Natural killer cell (primary cell): ENCODE measurements at regions not wholly inside any gene's neighbourhood (a gene's known extent, or its start where the extent isn't known, plus 50 kb on each side); places are given as distances from the start of the nearest gene placed in this dataset.

Experiments
- ATAC-seq, 3 donors: fragments of 150-1000 bp in 2 of 3; fragments of 200-7000 bp in 1 of 3; cut with Tn5 transposase; 1 replicate in 1 of 3; 2 replicates in 2 of 3; pipeline ENCODE4 v1.10.0; 2021; ENCODE audit warnings: mild to moderate bottlenecking in 2 of 3, moderate library complexity in 2 of 3
- DNase-seq, 2 donors: peaks; one replicate each; pipeline versions ENCODE4 v3.0.0 to v3.0.0-alpha.2; 2013 to 2021; ENCODE audit warnings: mixed read lengths in 1 of 2
- H3K27ac ChIP-seq: one replicate; pipeline ENCODE4 v1.5.1; 2013; ENCODE audit warnings: mild to moderate bottlenecking, low read length
- H3K27me3 ChIP-seq: one replicate; pipeline ENCODE4 v1.6.1; 2013; ENCODE audit warnings: low read length; ENCODE audit not compliant: control insufficient read depth, insufficient read depth
- H3K36me3 ChIP-seq: one replicate; pipeline ENCODE4 v1.6.1; 2013; ENCODE audit warnings: low read length; ENCODE audit not compliant: control insufficient read depth, insufficient read depth
- H3K4me1 ChIP-seq: one replicate; pipeline ENCODE4 v1.6.1; 2013; ENCODE audit warnings: low read length; ENCODE audit not compliant: control insufficient read depth, insufficient read depth
- H3K4me3 ChIP-seq: one replicate; pipeline ENCODE4 v1.5.1; 2013; ENCODE audit warnings: low read length
- H3K9me3 ChIP-seq: one replicate; pipeline ENCODE4 v1.6.1; 2013; ENCODE audit warnings: low read length; ENCODE audit not compliant: control insufficient read depth, insufficient read depth
- H3K27ac Mint-ChIP-seq, 2 donors: one replicate each; pipeline ENCODE4 v1.8.0; 2022; ENCODE audit warnings: mild to moderate bottlenecking in 2 of 2, mixed read lengths in 2 of 2, moderate library complexity in 1 of 2
- H3K27me3 Mint-ChIP-seq, 2 donors: one replicate each; pipeline ENCODE4 v1.8.0; 2022; ENCODE audit warnings: low read depth in 2 of 2, mixed read lengths in 2 of 2
- H3K36me3 Mint-ChIP-seq: one replicate; pipeline ENCODE4 v1.8.0; 2022; ENCODE audit warnings: mixed read lengths
- H3K4me1 Mint-ChIP-seq, 2 donors: one replicate each; pipeline ENCODE4 v1.8.0; 2022; ENCODE audit warnings: mixed read lengths in 2 of 2
- H3K4me3 Mint-ChIP-seq: one replicate; pipeline ENCODE4 v1.8.0; 2022; ENCODE audit warnings: mild to moderate bottlenecking, moderate library complexity, mixed read lengths
- H3K9me3 Mint-ChIP-seq, 2 donors: one replicate each; pipeline ENCODE4 v1.8.0; 2022; ENCODE audit warnings: mixed read lengths in 2 of 2
- WGBS: methylation state at CpG from one replicate; pipeline ENCODE4 v1.1.7; 2013; ENCODE audit warnings: missing lambda C conversion rate; ENCODE audit not compliant: insufficient coverage; 5-methylcytosine and 5-hydroxymethylcytosine counted together
- intact Hi-C: fragments of 100-400 bp; cut with micrococcal nuclease; formaldehyde crosslinking; loops from one replicate; pipeline ENCODE4 v1.14.2; 2022
- TF ChIP-seq, protein P1 (sequence below): fragments of 200-600 bp; IDR thresholded peaks from one replicate; pipeline ENCODE4 v1.8.0; 2022; ENCODE audit warnings: antibody characterized with exemption

DNA sequence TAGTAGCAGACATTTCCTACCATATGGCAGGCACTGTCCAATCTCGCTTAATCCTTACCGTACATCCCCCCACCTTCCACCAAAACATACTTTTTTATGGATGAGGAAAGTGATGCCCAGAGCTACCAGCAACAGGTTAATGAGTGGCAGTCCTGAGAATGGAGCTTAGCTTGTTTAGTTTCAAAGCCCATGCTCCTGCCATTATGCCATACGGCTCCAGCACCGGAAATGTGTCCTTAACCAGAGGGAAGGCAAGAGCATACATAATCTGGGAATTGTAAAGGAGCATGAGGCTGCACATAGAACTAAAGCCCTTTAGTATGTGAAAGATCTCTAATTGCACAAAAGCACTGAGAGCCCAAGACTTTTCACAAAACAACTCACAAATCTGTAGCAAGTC lies 155.9 kb upstream of the PHYHIPL start:
- TF ChIP-seq, protein P1, sequence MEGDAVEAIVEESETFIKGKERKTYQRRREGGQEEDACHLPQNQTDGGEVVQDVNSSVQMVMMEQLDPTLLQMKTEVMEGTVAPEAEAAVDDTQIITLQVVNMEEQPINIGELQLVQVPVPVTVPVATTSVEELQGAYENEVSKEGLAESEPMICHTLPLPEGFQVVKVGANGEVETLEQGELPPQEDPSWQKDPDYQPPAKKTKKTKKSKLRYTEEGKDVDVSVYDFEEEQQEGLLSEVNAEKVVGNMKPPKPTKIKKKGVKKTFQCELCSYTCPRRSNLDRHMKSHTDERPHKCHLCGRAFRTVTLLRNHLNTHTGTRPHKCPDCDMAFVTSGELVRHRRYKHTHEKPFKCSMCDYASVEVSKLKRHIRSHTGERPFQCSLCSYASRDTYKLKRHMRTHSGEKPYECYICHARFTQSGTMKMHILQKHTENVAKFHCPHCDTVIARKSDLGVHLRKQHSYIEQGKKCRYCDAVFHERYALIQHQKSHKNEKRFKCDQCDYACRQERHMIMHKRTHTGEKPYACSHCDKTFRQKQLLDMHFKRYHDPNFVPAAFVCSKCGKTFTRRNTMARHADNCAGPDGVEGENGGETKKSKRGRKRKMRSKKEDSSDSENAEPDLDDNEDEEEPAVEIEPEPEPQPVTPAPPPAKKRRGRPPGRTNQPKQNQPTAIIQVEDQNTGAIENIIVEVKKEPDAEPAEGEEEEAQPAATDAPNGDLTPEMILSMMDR, result no peak
- H3K4me1 Mint-ChIP-seq, result no peaks in the 10 kb centered on the region
- Histone ChIP-seq H3K27me3 (no peaks in the 10 kb centered on the region), H3K9me3 (no peaks in the 10 kb centered on the region), H3K36me3 (no peaks in the 10 kb centered on the region), H3K4me3 (no peak overlapping the region), H3K27ac (no peak overlapping the region), H3K4me1 (no peaks in the 10 kb centered on the region)
- no peak overlapping the region for H3K4me3 Mint-ChIP-seq
- no peak overlapping the region for H3K27ac Mint-ChIP-seq
- ATAC-seq, result no peak
- DNase-seq, result no peak
- intact Hi-C loops, result no loop called here
- H3K9me3 Mint-ChIP-seq, result peaks cover 0 to 5% of the 10 kb centered on the region in 2 donors
- 85% methylated on average over 2 of the region's 4 CpGs for WGBS
- H3K27me3 Mint-ChIP-seq, result no peaks in the 10 kb centered on the region
- H3K36me3 Mint-ChIP-seq, result no peaks in the 10 kb centered on the region

DNA sequence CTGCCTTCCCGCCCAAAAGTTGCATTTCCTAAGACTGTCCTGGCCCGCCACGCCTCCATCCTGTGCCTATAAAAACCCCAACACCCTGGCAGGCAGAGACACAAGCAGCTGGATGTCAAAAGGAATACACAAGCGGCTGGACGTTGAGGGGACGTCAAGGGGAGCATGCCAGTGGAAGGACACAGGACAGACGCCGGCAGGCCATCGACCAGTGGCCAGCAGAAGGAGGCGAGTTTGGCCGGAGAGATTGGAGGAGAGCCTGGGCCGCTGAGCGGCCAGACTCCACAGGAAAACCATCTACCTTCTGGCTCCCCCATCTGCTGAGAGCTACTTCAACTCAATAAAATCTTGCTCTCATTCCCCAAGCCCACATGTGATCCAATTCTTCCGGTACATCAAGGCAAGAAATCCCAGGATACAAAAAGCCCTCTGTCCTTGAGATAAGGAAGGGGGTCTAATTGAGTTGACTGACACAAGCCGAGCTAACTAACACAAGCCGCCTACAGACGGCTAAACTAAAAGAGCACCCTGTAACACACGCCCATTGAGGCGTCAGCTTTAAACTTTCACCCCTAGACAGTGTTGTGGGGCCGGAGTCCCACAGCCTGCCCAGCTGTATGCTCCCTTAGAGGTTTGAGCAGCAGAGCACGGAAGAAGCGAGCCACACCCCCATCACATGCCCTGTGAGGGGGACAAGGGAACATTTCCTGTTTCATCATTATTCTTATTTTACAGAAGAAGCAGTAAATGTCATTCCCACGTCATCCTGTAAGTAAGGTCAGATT lies 150.3 kb upstream of the PHYHIPL start:
- Histone ChIP-seq H3K4me3 (no peak overlapping the region), H3K27me3 (no peaks in the 10 kb centered on the region), H3K9me3 (no peaks in the 10 kb centered on the region), H3K36me3 (no peaks in the 10 kb centered on the region), H3K27ac (no peak overlapping the region), H3K4me1 (no peaks in the 10 kb centered on the region)
- Mint-ChIP-seq H3K4me1 (no peaks in the 10 kb centered on the region), H3K27me3 (no peaks in the 10 kb centered on the region), H3K9me3 (peaks cover 4 to 12% of the 10 kb centered on the region in 2 donors), H3K4me3 (no peak overlapping the region), H3K27ac (no peak overlapping the region), H3K36me3 (no peaks in the 10 kb centered on the region)
- WGBS, result 94% methylated on average over 21 of the region's 23 CpGs
- DNase-seq (no peak), ATAC-seq (no peak)
- intact Hi-C loops, result no loop called here
- TF ChIP-seq, protein P1, result no peak

GRCh38 chr10:59027975-59028655 lies 148.3 kb upstream of the PHYHIPL start:
- H3K9me3 Mint-ChIP-seq, result peaks cover 4 to 12% of the 10 kb centered on the region in 2 donors
- 86% methylated on average over 3 of the region's 5 CpGs for WGBS
- intact Hi-C loops, result no loop called here
- Histone ChIP-seq H3K4me1 (no peaks in the 10 kb centered on the region), H3K27ac (no peak overlapping the region), H3K27me3 (no peaks in the 10 kb centered on the region), H3K9me3 (no peaks in the 10 kb centered on the region), H3K36me3 (no peaks in the 10 kb centered on the region), H3K4me3 (no peak overlapping the region)
- no peak overlapping the region for H3K27ac Mint-ChIP-seq
- DNase-seq (no peak), ATAC-seq (no peak)
- H3K36me3 Mint-ChIP-seq, result no peaks in the 10 kb centered on the region
- no peak overlapping the region for H3K4me3 Mint-ChIP-seq
- TF ChIP-seq, protein P1, result no peak
- no peaks in the 10 kb centered on the region for H3K27me3 Mint-ChIP-seq
- H3K4me1 Mint-ChIP-seq, result no peaks in the 10 kb centered on the region
